Upper lobe of left lung (tissue), 4 donors: ENCODE measurements at regions not wholly inside any gene's neighbourhood (a gene's known extent, or its start where the extent isn't known, plus 50 kb on each side); places are given as distances from the start of the nearest gene placed in this dataset.

Experiments
- POLR2A ChIP-seq, 4 donors: fragments of 450-650 bp; IDR thresholded peaks; one replicate each; pipeline ENCODE4 v1.5.1; 2016 to 2017; ENCODE audit warnings: antibody characterized with exemption in 4 of 4, mild to moderate bottlenecking in 2 of 4
- POLR2AphosphoS5 ChIP-seq, 2 donors: sonication (generic); formaldehyde crosslinking; IDR thresholded peaks; one replicate each; pipeline ENCODE4 v1.5.1; 2017; ENCODE audit warnings: antibody characterized with exemption in 2 of 2

DNA sequence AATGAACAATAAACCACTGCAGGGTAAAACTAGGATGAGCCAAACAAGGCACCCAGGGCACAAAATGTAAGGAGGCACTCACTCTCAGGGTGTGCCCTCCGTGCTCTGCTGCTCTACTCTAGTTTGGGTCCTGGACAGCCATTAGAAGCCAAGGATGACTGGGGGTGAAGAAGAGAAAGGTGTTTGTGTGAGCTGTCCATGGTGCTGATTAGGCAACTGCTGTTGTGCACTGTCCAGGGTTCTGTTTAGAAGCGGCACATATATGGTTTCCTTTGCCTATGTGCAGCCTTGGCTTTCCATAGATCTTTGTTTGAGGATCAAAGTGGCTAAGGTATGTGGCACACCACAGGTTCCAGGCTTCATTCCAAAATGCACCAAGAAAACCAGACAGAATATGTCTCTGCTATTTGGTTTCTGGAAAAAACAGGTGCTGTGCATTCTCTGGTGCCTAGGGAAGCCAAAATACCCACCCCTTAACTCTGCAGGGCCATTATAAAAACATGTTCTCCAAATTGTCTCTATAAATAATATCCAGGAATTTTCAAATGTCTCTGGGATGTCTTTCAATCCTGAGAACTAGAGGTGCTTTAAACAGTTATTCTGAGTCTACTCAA lies 123.5 kb downstream of the CBLN1 start:
- no peak for TF ChIP-seq POLR2AphosphoS5 (IDR thresholded peaks at IDR 0.05)
- TF ChIP-seq POLR2A (IDR thresholded peaks at IDR 0.05) = no peak
